Uterus (tissue), 3 donors: ENCODE measurements at regions not wholly inside any gene's neighbourhood (a gene's known extent, or its start where the extent isn't known, plus 50 kb on each side); places are given as distances from the start of the nearest gene placed in this dataset.

Source experiments
- DNase-seq, 2 donors: peaks; one replicate each; pipeline ENCODE4 v3.0.0-alpha.2; 2019 to 2020
- H3K27ac ChIP-seq, 2 donors: fragments of 200-600 bp; sonication (generic); 1 replicate in 1 of 2; 2 replicates in 1 of 2; pipeline ENCODE4 v1.5.1; 2016 to 2018
- H3K27me3 ChIP-seq, 2 donors: fragments of 200-600 bp; sonication (generic); one replicate each; pipeline ENCODE4 v1.5.1; 2018 to 2019; ENCODE audit warnings: control low read depth in 1 of 2
- H3K36me3 ChIP-seq, 2 donors: fragments of 200-600 bp; sonication (generic); one replicate each; pipeline ENCODE4 v1.5.1; 2019; ENCODE audit warnings: control low read depth in 1 of 2
- H3K4me1 ChIP-seq, 2 donors: fragments of 200-600 bp; sonication (generic); one replicate each; pipeline ENCODE4 v1.5.1; 2018 to 2019; ENCODE audit warnings: control low read depth in 1 of 2
- H3K4me3 ChIP-seq, 2 donors: fragments of 200-600 bp; sonication (generic); 1 replicate in 1 of 2; 2 replicates in 1 of 2; pipeline ENCODE4 v1.5.1; 2018 to 2019; ENCODE audit warnings: mild to moderate bottlenecking in 1 of 2
- H3K9me3 ChIP-seq, 2 donors: fragments of 200-600 bp; sonication (generic); one replicate each; pipeline ENCODE4 v1.5.1; 2019; ENCODE audit warnings: control low read depth in 1 of 2
- POLR2A ChIP-seq, 2 donors: fragments of 450-650 bp; IDR thresholded peaks; one replicate each; pipeline ENCODE4 v1.6.1; 2016; ENCODE audit warnings: antibody characterized with exemption in 2 of 2, mild to moderate bottlenecking in 1 of 2, moderate library complexity in 1 of 2
- intact Hi-C: fragments of 100-400 bp; cut with DNase I; formaldehyde crosslinking; loops from one replicate; pipeline ENCODE4 v1.15.1; 2023; ENCODE audit warnings: low total_unique reads
- TF ChIP-seq, protein P1 (sequence below), 4 experiments: fragments of 200-600 bp in 2 of 4; fragments of 450-650 bp in 2 of 4; sonication (generic) in 2 of 4; IDR thresholded peaks; one replicate each; pipeline ENCODE4 v1.5.1; 2016 to 2019; ENCODE audit warnings: antibody characterized with exemption in 4 of 4, mild to moderate bottlenecking in 2 of 4, moderate library complexity in 1 of 4
- donor health status: DM: yes; HTN: yes; CAD: no.

DNA sequence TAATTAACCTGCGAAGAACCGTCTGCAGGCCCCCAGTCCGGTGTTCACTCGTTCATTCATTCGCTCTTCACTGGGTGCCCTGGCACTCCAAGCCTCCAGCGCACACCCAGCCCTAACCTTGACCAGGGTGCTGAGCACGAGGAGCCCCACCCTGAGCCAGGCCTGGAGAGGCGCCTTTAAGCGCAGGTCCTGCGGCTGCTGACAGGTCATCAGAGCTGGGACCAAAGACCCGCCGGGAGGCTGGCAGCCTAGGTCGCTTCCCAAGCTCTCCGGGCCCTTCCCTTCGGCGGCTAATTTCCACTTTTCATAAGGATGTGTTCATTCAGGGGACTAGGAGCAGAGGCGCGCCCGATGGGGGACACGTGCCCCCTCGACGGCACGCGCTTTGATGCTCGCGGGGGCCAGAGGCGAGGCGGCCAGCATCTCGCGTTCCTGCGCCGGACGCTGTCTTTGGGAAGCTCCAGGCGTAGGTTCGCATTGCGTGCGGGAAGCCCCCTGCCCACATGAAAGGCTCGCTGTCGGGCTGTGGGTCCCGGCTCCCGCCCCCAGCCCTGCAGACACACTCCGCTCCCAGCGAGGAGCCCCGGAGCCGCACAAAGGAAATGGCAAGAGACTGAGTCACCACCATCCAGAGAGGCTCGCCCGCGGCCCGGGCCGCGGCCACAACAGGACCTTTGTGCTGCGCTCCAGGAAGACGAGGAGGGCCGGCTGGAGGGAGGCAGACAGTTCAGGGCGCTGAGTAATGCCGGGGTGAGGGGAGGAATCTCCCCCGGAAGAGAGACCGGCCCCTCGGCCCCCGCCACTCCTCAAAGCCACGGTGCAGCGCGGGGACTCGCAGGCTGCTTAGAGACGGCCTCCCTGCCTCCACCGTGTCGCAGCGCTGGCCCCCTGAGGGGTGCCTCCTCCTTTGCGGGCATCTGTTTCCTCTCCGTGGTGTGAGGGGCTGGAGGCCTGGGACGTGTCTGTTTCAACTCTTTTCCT, 266.4 kb upstream of the HES1 start:
- H3K4me1 ChIP-seq, result no peaks in the 10 kb centered on the region
- no peak overlapping the region for H3K27ac ChIP-seq
- intact Hi-C loops, result no loop called here
- no peak for DNase-seq
- no peaks in the 10 kb centered on the region for H3K9me3 ChIP-seq
- TF ChIP-seq, protein P1, sequence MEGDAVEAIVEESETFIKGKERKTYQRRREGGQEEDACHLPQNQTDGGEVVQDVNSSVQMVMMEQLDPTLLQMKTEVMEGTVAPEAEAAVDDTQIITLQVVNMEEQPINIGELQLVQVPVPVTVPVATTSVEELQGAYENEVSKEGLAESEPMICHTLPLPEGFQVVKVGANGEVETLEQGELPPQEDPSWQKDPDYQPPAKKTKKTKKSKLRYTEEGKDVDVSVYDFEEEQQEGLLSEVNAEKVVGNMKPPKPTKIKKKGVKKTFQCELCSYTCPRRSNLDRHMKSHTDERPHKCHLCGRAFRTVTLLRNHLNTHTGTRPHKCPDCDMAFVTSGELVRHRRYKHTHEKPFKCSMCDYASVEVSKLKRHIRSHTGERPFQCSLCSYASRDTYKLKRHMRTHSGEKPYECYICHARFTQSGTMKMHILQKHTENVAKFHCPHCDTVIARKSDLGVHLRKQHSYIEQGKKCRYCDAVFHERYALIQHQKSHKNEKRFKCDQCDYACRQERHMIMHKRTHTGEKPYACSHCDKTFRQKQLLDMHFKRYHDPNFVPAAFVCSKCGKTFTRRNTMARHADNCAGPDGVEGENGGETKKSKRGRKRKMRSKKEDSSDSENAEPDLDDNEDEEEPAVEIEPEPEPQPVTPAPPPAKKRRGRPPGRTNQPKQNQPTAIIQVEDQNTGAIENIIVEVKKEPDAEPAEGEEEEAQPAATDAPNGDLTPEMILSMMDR (IDR thresholded peaks at IDR 0.05), result no peak
- TF ChIP-seq POLR2A (IDR thresholded peaks at IDR 0.05), result no peak
- H3K4me3 ChIP-seq, result no peak overlapping the region
- H3K27me3 ChIP-seq, result no peaks in the 10 kb centered on the region
- H3K36me3 ChIP-seq, result no peaks in the 10 kb centered on the region

DNA sequence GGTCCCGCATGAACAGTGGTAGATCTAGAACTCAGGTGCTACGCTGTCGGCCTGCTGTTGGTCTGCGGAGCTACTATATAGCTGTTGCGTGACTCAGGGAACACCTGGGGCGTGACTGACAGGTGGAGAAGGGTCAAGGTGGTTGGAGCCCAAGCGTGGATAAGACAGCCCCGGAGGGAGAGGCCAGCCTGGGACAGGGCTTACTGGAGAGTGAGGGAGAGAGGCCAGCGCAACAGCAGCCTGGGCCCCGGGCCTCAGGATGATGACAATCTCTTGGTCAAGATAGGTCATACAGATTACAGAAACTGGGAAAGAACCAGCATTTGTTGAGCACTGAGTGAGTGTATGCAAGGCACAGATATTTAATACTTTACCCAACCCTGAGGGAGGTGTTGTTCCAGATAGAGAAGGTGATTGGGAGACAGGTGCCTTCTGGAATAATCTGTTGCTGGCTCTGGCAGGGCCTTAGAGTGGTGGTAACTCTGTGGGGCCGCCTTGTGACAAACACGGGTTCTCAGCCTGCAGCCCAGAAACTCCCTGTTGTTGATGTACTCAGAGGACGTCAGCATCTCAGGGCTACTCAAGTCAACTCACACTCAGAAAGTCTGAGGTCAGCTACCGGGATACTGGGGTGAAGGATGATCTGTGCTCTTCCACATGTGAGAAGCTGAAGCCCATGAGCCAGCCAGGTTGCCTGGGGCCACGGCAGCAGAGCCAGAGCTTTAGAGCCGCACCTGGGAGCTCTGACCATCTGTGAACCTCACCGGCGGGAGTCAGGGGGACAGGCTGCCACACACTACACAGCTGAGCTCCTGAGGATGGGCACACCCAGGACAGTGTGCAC, 265.4 kb upstream of the HES1 start:
- H3K27ac ChIP-seq, result no peak overlapping the region
- TF ChIP-seq, protein P1 (IDR thresholded peaks at IDR 0.05), result no peak
- no peak for TF ChIP-seq POLR2A (IDR thresholded peaks at IDR 0.05)

DNA sequence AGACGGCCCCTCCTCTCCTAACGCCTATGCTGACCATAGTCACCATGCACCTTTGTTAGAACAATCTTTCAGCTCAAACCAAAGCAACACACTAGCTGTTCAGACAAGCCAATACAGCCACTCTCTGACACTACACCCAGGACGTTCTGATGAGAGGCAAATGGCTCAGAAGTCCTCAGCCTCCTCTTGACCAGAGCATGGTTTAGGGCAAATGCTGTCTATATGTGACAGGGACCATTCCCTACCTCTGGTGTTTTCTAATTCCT, 264.8 kb upstream of the HES1 start:
- Histone ChIP-seq H3K36me3 (no peaks in the 10 kb centered on the region), H3K4me1 (no peaks in the 10 kb centered on the region), H3K9me3 (no peaks in the 10 kb centered on the region), H3K4me3 (no peak overlapping the region), H3K27me3 (no peaks in the 10 kb centered on the region), H3K27ac (no peak overlapping the region)
- intact Hi-C loops, result no loop called here
- TF ChIP-seq, protein P1 (IDR thresholded peaks at IDR 0.05), result no peak
- no peak for TF ChIP-seq POLR2A (IDR thresholded peaks at IDR 0.05)
- no peak for DNase-seq

More for the DNA sequence above, 265.4 kb upstream of the HES1 start:
- Histone ChIP-seq H3K27me3 (no peaks in the 10 kb centered on the region), H3K4me3 (no peak overlapping the region), H3K36me3 (no peaks in the 10 kb centered on the region), H3K9me3 (no peaks in the 10 kb centered on the region), H3K4me1 (no peaks in the 10 kb centered on the region)
- no peak for DNase-seq
- intact Hi-C loops, result no loop called here

DNA sequence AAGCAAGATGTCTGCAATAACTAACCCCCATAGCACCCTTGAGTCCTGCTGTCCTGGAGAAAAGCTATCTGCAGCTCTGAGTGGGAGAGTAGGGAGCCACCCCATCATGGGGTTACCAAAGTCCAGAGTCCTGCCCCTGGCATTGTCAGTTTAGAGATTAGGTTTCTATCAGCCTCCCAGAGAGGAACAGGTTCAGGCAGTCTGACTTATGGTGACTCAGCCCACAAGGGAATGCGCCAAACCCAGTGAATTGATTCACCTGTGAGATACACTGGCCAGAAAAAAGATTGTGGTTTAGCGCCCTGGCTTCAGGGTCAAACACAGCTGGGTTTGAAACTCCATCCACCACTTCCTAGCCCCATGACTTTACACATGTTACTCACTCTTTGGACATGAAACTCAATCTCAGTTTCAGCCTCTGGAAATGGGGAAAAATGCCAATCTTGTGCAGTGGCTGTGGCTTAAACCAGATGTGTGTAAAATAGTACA, 263.6 kb upstream of the HES1 start:
- TF ChIP-seq, protein P1 (IDR thresholded peaks at IDR 0.05), result no peak
- no peak for TF ChIP-seq POLR2A (IDR thresholded peaks at IDR 0.05)
- no peak overlapping the region for H3K4me3 ChIP-seq
- H3K27me3 ChIP-seq, result no peaks in the 10 kb centered on the region
- no peak overlapping the region for H3K27ac ChIP-seq
- intact Hi-C loops, result no loop called here
- no peak for DNase-seq
- no peaks in the 10 kb centered on the region for H3K9me3 ChIP-seq
- no peaks in the 10 kb centered on the region for H3K36me3 ChIP-seq
- no peaks in the 10 kb centered on the region for H3K4me1 ChIP-seq
